NOMO-1 treated with DMSO at 0.1 percent for 48 hours (cell line): ENCODE measurements at regions not wholly inside any gene's neighbourhood (a gene's known extent, or its start where the extent isn't known, plus 50 kb on each side); places are given as distances from the start of the nearest gene placed in this dataset.
A peak's percentile ranks its signal among the peaks of the same experiment; 100 is the strongest.
"Not testable (repeated sequence)": the region's sequence is repeated elsewhere in the genome, so short reads cannot be mapped to it uniquely, and the experiment has no call there.

Source experiments
- DNase-seq: peaks from one replicate; lab custom pipeline; 2025; ENCODE audit not compliant: unreplicated experiment; lab: John Stamatoyannopoulos, UW

DNA sequence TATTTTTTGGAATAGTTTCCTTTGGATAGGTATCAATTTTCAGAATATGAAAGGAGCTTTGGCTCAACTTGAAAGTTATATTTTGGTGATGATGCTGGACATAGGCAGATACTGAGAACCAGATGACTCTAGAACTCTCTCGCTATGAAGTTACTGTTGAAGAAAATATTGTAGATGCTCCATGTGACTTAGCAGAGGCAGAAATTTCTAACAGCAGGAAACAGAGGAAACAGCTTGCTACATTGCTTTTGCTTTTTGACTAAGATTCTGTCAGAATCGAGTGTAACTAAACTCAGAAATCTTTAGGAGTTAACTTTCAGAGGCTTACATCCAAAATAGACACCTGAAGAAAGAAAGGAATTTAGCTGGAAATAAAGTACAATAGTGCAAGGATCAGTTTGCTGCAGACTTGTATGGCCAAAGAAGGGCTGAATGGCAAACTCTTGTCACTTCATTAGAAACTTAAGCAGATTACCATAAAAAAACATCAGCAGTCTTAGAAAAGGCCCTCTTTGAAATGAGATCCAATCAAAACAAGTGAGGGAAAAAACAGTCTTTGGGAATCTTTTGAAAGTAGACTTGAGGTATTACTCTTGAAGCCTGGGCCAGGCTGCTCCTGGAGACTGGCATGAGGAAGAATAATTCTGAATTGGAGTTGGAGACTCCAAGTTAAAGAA, 911.8 kb downstream of the FSCB start:
- no peak for DNase-seq

DNA sequence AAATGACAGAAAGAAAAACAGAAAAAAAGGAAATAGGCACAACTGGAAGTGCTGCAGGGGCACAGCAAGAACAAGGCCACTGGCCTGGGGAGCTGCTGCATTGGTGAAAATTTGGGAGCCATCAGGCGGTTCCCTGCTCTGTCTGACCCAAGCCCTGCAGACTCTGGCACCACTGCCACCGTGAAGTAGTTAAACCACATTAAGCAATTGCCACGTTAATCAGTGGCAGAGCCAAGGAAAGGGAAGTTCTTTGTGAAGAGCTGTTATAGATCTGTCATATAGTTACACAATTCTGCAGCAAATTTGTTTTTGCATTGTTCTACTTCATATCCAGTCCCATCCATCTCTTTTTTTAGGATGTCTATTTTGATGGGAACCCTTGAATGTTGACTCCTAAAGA, 915.3 kb downstream of the FSCB start:
- DNase-seq: peak; percentile 88

DNA sequence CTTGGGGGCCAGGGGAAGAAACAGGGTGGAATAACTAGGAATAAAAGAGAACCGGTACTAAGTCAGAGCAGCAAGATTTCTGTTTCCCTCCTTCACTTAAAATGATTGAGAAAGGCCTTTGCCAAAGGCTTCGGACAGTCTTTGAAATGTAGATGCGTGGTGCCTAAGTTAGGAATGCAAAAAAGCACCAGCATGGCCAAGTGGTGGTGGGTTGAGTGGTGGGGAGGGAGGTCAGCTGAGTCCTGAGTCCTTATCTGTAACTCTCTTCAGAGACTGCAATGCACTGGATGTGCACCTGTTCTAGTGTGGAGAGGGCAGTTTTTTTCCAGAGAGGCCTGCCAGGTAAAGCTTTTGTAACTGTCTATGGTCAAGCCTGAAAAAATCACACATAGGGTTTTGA, 919.9 kb downstream of the FSCB start:
- DNase-seq: no peak

DNA sequence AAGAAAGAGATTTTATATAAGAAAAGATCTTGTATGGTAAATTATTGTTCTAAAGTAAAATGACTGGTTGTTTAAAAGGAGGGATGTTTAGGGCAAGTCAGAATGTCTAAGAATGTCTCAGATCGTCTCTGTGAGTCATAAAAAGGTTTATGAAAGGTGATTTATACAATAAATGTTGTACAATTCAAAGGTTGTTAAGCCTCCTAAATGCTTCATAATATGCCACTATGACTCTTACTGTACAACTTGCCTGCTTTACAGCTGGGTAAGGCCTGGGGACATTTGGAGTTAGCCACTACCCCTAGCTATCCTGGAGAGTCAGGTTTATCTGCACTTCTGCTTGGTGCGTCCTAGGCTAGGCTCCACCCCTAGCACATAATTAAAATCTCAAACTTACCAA, 927.4 kb downstream of the FSCB start:
- DNase-seq: no peak

DNA sequence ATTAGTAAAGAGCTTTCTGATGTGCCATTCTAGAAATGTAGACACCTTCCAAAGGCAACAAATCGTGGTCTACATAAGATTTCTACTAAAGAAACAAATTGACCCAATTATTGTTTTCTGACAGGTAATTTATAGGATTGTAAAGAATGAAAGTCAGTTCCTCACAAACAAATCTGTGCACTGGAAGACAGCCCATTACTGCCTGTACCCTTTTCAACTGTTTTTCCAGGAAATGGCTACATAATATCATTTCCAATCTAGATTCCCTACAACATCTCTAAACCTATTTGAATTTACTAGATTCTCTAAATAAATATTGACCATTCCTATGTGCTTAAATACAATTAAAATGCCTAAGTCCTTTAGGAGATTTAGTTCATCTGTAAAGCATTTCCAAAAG, 939.1 kb downstream of the FSCB start:
- DNase-seq: no peak

DNA sequence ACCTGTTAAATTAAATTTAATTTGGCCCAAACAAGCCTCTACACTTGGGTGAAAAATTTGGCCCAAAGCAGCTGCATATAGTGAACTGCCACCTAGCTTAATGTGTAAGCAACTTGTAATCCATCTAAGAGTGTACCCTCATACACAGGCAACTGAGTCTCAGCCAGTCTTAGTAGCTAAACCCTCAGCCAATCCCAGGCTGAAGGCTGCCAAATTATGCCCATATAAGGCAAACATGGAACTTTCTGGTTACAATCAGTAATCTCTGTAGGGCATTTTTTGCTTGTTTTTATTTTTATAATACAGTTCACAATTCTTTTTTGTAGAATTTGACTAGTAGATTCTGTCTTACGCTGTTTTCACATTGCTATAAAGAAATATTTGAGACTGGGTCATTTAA, 958.7 kb downstream of the FSCB start:
- DNase-seq: no peak

DNA sequence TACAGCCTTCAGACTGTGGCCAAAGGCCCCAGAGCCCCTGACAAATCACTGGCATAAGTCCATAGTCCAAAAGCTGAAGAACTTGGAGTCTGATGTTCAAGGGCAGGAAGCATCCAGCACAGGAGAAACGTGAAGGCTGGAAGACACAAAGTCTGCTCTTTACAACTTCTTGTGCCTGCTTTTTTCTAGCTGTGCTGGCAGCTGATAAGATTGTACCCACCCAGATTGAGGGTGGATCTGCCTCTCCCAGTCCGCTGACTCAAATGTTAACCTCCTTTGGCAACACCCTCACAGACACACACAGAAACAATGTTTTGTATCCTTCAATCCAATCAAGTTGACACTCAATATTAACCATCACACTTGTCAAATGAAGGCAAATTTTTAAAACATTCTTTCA, 959.5 kb downstream of the FSCB start:
- not testable (repeated sequence) for DNase-seq

DNA sequence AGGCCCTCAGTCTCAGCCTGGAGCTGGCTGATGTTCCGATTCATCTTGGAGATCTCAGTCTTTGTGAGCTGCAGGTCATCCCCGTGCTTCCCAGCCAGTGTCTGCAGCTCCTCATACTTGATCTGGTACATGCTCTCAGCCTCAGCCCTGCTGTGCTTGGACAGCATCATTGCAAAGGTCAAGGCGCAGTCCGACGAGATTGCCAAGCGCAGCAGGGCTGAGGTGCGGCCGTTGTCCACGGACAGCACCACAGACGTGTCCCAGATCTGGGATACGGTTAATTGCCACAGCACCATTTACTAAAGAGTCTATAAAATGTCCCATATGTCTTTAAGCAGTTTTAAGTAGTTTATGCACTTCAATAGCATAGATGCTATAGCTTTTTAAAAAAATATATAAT, 965.7 kb downstream of the FSCB start:
- DNase-seq: no peak

DNA sequence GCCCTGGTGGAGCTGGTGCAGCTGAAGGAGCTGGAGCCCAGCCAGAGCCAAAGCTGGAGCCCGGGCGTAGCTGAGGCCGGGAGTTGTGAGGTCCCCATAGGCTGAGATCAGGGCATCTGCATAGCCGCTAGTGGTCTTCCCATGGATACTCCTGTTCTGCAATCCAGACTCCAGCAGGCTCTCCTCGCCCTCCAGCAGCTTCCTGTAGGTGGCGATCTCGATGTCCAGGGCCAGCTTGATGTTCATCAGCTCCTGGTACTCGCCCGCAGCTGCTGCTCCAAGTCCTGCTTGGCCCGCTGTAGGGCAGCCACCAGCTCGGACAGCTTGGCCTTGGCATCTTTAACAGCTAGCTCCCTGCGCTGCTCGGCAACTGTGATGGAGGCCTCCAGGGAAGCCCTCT, 966.1 kb downstream of the FSCB start:
- DNase-seq: no peak

DNA sequence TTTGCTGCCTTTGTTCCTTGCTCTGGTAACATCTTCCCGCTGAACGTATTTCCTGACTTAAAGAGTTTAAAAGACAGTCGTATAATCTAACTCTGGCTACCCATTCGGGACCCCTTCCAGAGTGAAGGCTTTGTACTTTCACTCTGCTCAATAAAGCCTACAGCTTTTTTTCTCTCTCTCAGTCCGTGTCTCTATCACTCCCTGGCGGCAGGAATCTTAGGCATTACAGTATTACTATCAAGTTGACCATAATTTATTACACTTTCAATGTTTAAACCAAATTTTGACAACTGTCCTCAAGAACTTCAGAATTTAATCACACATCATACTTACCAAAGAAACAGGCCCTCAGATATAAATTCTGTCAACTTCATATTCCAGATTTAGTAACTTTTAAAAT, 967.9 kb downstream of the FSCB start:
- DNase-seq: no peak

DNA sequence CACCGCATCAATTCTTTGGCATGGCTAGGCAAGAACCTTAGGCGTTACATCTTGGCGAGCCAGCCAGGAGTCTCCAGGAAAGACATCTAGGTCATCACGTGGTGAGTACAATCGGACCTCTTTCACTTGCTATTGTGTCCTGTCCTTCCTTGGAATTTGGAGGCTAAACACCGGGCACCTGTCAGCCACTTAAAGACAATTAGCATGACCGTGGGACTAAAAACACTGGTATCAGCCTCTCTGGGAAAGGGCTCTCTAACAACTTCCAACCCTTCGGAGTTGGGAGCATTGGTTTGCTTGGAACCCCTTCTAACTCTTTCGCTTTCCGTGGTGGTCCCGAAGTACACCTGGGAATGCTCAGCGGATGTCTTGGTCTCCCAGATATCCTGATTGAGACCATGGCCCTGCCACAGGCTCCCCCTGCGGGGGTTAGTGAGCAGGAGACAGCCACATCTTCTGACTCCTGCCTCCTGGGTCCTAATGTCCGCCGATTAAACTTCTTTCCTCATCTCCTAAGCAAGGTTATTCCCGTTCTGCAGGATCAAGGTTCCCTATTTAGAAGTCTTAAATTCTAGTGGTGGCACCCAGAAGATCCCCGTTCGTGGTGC, 971.7 kb downstream of the FSCB start:
- no peak for DNase-seq

DNA sequence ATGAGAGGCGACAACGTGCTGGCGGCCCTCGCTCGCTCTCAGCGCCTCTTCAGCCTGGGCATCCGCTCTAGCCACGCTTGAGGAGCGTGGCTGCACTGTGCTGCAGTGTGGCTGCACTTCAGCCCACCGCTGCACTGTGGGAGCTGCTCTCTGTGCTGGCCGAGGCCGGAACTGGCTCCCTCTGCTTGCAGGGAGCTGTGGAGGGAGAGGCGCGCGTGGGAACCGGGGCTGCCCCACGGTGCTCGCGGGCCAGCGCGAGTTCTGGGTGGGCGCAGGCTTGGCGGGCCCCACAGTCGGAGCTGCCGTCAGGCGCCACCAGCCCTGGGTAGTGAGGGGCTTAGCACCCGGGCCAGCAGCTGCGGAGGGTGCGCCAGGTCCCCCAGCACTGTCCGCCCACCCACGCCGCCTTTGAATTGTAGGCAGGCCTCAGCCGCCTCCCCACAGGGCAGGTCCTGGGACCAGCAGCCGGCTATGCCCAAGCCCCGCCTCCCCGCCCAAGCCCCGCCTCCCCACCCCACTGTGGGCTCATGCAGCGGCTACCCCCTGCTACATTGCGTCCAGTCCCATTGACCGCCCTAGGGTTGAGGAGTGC, 974.2 kb downstream of the FSCB start:
- no peak for DNase-seq

DNA sequence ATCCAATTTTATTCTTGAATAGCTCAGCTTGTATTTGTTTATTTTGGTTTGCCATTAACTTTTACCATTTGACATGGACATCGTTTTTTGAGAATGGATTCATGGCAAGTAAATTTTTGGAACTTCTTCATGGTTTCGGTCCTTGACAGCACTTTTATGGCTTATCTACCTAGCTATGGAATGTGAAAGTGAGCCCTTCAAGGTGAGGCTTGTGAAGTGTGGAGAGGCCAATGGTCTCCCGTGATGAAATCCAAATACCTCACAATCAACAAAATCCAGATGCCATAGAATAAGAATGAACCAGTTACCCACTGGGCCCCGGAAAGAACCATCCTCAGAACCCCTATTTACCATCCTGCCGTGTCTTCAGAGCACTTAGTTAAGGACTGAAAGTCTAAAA, 978.8 kb downstream of the FSCB start:
- no peak for DNase-seq

DNA sequence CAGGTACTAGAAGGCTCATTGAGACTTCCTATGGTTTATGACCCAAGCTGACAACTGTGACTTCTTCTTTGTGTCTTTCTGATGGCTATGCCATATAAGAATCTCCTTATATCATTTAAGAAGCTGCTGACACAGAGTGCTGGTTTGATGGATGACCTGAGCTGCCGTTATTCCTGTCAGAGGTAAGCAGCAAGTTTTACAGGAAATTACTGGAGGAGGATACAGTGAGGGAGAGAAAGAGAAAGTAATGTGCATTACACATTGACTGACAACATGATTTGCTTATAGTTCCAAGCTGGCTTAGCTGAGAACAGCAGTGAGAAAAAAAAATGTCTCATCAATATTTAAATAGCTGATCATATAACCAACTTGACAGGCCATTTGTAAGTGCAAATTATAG, 981.4 kb downstream of the FSCB start:
- DNase-seq: no peak

DNA sequence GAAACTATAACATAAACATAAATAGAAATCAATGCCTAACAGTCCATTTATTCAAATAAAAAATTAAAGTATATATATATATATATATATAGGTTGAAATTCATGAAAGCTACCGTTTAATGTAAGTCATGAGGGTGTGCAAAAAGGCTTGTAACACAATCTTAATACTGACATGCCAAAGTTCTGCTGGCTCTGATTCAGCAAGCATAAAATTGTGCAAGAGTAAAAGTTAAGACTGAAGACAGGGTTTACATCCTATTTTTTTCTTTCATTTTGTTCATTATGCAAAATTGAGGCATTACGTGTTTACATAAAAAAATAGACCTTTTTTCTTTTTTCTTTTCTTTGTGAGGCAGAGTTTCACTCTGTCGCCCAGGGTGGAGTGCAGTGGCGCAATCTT, 984.2 kb downstream of the FSCB start:
- DNase-seq: no peak

DNA sequence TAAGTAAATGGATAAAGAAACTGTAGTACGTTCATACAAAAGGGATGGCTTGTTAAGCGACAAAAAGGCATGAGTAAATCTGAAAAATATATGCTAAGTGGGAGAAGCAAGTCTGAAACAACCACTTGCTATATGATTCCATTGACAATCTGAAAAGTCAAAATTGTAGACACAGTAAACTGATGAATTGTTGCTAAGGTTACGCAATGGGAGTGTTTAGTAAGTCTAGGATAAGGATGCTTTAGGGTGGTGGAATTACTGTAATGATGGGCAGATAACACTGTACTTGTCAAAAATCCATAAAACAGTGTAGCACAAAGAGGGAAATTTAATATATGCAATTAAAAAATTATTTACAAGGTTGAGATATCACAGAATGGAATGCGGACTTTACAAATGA, 984.9 kb downstream of the FSCB start:
- DNase-seq: no peak

DNA sequence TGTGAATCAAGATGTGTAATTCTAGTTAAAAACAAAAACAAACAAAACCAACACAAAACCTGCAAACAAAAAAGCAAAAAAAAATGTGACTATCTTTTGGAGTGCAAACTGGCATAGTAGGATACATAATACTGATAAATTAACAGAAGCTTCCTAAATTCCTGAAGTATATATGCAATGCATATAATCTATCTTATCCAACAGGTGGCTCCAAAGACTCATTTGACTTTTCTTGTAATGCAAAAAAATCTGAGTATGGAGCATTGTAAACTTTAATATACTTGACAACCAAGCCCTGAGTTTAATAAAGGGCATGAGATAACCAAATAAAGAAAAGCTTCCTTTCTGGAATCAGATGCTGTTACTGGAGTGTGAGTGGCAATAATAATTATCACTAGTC, 1003.6 kb downstream of the FSCB start:
- DNase-seq: no peak

DNA sequence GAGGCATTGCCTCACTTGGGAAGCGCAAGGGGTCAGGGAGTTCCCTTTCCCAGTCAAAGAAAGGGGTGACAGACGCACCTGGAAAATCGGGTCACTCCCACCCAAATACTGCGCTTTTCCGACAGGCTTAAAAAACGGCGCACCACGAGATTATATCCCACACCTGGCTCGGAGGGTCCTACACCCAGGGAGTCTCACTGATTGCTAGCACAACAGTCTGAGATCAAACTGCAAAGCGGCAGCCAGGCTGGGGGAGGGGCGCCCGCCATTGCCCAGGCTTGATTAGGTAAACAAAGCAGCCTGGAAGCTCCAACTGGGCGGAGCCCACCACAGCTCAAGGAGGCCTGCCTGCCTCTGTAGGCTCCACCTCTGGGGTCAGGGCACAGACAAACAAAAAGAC, 1014.7 kb downstream of the FSCB start:
- DNase-seq: not testable (repeated sequence)

DNA sequence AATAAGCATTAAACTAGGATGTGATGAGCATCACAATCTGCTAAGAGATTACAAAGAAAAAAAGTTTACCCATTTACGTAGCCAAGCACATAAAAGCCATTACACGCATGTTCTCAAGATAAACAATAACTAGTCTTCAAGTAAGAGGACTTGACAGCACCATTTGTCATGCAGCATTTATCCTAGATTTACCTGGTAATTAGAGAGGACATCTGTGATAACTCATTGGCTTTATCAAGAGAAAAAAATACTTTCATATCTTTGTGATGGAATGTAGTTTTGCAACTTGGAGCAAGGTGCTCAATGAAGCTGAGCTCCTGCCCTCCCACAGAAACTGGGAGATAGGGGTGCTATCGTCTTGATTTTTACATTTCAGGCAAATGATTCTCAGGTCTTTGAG, 1023.7 kb downstream of the FSCB start:
- DNase-seq: no peak

DNA sequence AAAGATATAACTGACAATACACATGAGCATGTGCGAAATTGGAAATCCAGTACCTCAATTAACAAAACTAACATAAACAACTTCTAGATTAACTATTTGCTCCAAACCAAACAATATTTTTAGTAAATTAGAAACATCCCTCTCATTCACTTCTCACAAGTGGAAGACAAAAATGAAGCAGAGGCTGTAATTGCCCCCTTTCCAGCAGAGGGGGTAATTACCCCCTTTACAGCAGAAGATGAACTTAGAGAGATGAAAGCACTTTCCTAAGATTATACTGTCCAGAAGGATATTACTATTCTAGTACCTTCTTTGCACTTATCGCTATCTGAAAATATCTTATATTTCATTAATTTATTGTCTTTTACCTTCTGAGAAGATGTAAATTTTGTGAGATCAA, 1025.2 kb downstream of the FSCB start:
- DNase-seq: no peak

DNA sequence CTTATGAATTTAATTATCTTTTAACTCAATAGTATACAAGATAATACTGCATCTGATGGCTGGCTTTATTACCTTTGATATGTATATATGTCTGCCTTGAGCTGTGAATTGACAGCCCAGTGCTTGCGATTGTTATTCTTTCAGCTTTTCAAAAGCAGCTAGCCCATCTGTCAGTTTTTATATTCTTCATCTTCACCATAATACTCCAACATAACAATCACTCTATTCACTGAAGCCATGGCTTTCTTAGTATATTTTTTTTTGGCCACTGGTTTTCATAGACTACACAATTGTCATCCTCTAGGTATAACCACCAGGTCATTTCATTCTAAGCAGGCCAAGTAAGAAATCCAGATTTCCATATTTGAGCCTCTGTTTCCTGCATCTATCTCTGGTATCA, 1026.1 kb downstream of the FSCB start:
- no peak for DNase-seq

DNA sequence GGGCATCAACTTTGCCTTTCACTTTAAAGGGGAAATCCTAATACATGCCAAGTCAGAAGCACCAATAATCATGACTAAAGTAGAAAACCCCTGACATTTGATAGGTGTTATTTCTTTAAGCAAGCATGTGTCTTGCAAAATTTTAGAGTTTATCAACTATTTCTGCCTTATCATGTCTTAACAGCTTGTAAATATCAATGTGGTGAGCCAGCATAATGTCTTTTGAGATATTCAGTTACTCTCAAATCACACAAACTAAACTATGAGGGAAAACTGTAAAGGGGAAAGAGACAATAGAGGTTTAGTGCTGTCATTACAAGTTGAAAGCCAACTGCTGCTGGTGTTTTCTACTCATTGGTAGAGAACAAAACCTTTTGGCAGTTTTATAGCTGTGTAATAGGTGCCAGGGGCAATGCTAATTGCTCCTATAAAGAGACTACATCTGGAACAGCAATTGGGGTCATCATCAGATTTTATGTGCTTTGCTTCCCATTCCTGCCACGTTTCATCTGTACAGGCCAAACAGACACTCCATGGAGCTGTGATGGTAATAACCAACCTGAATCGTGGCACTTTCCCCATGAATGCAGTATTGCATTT, 1027.4 kb downstream of the FSCB start:
- DNase-seq: no peak
